Coronary artery (tissue), 2 donors: ENCODE measurements at regions not wholly inside any gene's neighbourhood (a gene's known extent, or its start where the extent isn't known, plus 50 kb on each side); places are given as distances from the start of the nearest gene placed in this dataset.

Experiments used
- DNase-seq: peaks from one replicate; pipeline ENCODE4 v3.0.0-alpha.2; 2017; ENCODE audit warnings: low spot score
- H3K27ac ChIP-seq, 2 donors: fragments of 200-600 bp; sonication (generic); one replicate each; pipeline ENCODE4 v1.5.1; 2016 to 2019
- H3K4me3 ChIP-seq: fragments of 200-600 bp; sonication (generic); 2 replicates; pipeline ENCODE4 v1.5.1; 2016; ENCODE audit warnings: mild to moderate bottlenecking, moderate library complexity
- TF ChIP-seq, protein P1 (sequence below): fragments of 200-600 bp; sonication (generic); IDR thresholded peaks from one replicate; pipeline ENCODE4 v1.5.1; 2019; ENCODE audit warnings: antibody characterized with exemption

- Histone ChIP-seq H3K27ac (no peak overlapping the region), H3K4me3 (no peak overlapping the region)
- TF ChIP-seq, protein P1, sequence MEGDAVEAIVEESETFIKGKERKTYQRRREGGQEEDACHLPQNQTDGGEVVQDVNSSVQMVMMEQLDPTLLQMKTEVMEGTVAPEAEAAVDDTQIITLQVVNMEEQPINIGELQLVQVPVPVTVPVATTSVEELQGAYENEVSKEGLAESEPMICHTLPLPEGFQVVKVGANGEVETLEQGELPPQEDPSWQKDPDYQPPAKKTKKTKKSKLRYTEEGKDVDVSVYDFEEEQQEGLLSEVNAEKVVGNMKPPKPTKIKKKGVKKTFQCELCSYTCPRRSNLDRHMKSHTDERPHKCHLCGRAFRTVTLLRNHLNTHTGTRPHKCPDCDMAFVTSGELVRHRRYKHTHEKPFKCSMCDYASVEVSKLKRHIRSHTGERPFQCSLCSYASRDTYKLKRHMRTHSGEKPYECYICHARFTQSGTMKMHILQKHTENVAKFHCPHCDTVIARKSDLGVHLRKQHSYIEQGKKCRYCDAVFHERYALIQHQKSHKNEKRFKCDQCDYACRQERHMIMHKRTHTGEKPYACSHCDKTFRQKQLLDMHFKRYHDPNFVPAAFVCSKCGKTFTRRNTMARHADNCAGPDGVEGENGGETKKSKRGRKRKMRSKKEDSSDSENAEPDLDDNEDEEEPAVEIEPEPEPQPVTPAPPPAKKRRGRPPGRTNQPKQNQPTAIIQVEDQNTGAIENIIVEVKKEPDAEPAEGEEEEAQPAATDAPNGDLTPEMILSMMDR: no peak
- DNase-seq: no peak
These were observed 68.2 kb upstream of the E2F7 start for GRCh38 chr12:77133566-77133965.

DNA sequence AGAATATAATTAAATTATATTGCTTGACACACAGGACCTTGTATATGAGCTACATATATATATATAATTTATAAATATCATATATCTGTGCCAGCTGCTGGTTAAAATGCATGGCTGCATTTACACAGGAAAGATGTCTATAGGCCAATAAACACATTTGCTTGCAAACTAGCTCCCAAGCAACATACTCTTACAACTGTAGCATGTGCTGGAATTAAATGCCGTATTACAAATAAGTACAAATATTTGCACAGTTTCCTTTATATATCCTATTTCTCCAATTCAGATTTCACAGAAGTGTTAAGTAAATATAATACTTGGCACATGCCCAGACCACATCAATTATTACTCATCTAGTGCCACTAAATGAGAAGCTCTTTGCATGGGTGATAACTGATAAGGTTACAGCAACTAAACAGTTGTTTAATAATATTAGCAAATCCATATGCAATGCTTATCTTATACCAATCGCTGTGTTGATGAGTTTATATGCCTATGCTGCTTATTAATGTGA, 66.7 kb upstream of the E2F7 start:
- no peak overlapping the region for H3K4me3 ChIP-seq
- DNase-seq: no peak
- no peak overlapping the region for H3K27ac ChIP-seq
- TF ChIP-seq, protein P1: no peak

GRCh38 chr12:77130193-77130592, 64.8 kb upstream of the E2F7 start:
- Histone ChIP-seq H3K4me3 (no peak overlapping the region), H3K27ac (no peak overlapping the region)
- DNase-seq: no peak
- TF ChIP-seq, protein P1: no peak

DNA sequence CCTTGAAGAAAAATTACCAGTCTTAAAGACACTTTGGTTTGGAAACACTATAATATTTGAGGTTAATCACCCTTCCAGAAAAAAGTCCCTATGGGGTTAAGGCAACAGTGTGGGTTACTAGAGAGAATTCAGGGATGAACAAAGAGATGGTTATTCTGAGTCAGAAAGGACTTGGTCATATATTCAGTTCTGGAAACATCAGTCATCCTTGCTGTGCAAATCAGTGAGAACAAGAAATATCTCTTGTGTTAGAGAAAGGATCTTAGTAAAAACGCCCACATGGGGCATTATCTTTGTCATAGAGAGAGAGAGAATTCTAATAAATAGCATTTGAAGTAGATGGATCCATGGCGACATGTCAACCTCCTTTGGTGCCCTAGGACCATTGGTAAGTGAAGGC, 59.4 kb upstream of the E2F7 start:
- Histone ChIP-seq H3K4me3 (no peak overlapping the region), H3K27ac (no peak overlapping the region)
- no peak for DNase-seq
- TF ChIP-seq, protein P1: no peak

- no peak for DNase-seq
- TF ChIP-seq, protein P1: no peak
- H3K4me3 ChIP-seq: no peak overlapping the region
These were observed 57.3 kb upstream of the E2F7 start for GRCh38 chr12:77122661-77123060.

DNA sequence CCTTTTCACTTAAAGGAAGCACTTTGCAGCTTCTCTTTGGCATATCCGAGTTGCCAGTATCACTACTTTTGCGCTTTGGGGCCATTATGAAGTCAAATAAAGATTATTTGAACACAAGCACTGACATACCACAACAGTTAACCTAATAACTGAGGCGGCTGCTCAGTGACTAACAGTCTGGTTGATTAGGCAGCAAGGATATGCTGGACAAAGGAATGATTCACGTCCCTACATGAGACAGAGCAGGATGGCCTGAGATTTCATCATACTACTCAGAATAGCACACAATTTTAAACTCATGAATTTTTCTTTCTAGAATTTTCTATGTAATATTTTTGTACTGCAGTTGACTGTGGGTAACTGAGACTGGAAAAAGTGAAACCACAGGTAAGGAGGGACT, 56.9 kb upstream of the E2F7 start:
- H3K27ac ChIP-seq: no peak overlapping the region
- TF ChIP-seq, protein P1: no peak
- no peak for DNase-seq

More at GRCh38 chr12:77122661-77123060, 57.3 kb upstream of the E2F7 start:
- no peak overlapping the region for H3K27ac ChIP-seq

DNA sequence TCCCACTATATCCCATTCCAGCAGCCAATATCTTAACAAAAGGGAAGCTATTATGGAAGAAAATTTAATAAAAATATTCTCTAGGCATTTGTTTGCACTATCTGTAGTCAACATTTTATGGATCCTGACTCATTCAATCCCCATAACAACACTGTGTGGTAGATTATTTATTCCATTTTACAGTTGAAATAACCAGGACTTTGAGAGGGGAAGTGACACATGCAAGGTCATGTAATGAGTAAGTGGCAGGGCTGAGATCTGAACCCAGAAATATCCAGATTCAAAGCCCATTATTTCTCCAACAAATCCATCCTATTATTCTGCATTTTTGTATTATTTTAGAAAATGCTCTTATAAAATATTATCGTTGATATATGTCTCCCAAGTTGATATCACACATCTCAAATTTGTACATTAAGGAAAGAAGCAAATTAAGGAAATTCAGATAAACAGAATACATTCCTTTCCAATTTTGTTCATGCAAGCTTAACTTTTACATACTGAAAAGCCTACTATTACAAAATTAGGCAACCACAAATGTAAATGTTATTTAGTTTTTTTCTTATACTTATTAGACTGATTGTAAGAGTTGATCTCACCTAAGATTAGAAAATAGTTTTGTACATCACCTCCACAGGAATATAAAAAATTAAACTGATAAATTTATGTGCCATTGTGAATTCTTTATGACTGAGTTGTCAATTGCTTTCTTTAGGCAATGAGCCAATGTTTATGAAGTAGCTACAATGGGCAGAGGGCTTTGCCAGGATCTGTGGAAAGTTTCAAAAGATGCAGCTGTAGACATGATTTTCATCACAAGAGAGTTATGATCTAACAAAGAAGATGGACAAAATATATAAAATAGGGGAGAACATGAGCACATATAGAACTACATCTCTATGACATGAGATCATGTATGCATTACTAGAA, 55.1 kb upstream of the E2F7 start:
- no peak overlapping the region for H3K27ac ChIP-seq
- no peak for DNase-seq
- no peak overlapping the region for H3K4me3 ChIP-seq
- TF ChIP-seq, protein P1: no peak

More for the DNA sequence above, 56.9 kb upstream of the E2F7 start:
- H3K4me3 ChIP-seq: no peak overlapping the region
